ENCODE measurements at regions not wholly inside any gene's neighbourhood (a gene's known extent, or its start where the extent isn't known, plus 50 kb on each side); places are given as distances from the start of the nearest gene placed in this dataset.

DNA sequence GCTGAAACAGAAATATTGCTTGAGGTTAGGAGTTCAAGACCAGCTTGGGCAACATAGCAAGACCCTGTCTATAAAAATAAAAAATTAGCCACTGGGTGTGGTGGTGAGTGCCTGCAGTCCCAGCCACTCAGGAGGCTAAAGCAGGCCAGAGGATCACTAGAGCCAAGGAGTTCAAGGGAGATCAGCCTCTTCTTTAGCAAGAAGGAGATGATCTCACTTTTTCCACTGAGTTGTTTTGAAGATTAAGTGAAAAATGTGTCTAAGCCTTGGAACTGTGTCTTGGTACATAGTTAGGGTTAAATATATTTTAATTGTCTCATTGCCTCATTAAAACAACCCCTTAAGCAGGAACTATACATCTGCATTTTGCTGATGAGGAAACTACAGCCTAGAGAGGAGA lies 279.0 kb upstream of the ZFP64 start:
- no peak for TF ChIP-seq EZH2 (optimal IDR thresholded peaks at IDR 0.05; ENCODE audit: low read depth, low read length)
- no peak for TF ChIP-seq EZH2phosphoT487 (IDR thresholded peaks at IDR 0.05; ENCODE audit: low read length)
- TF ChIP-seq CTCF (IDR thresholded peaks at IDR 0.05; ENCODE audit: low read length), result no peak
- no peaks in the 10 kb centered on the region for H3K9me3 ChIP-seq (replicated peaks; ENCODE audit: insufficient read depth, low read length)
- H4K20me1 ChIP-seq (ENCODE audit: insufficient read depth, low read length), result no peaks in the 10 kb centered on the region
- no peaks in the 10 kb centered on the region for H3K79me2 ChIP-seq (ENCODE audit: low read length)
- no peaks in the 10 kb centered on the region for H3K36me3 ChIP-seq (replicated peaks; ENCODE audit: insufficient read depth, low read length)
- DNase-seq, result no peak
- no peaks in the 10 kb centered on the region for H3K4me1 ChIP-seq (ENCODE audit: low read length)
- no peaks in the 10 kb centered on the region for H3K27me3 ChIP-seq (replicated peaks; ENCODE audit: insufficient read depth, low read length)
- H3K9me2 ChIP-seq (replicated peaks; ENCODE audit: insufficient read depth, low read length), result no peaks in the 10 kb centered on the region
- no peak overlapping the region for H3K9ac ChIP-seq (ENCODE audit: low read length)
- no peak overlapping the region for H3K4me2 ChIP-seq (ENCODE audit: low read depth, low read length)
- no peak overlapping the region for H2AFZ ChIP-seq (ENCODE audit: low read length)
- no peak overlapping the region for H3K27ac ChIP-seq (ENCODE audit: low read length)
- H3K4me3 ChIP-seq (ENCODE audit: low read length), result no peak overlapping the region
- H3F3A ChIP-seq (ENCODE audit: insufficient read depth, low read length), result no peaks in the 10 kb centered on the region

GRCh38 chr20:52469128-52469527 lies 277.5 kb upstream of the ZFP64 start:
- Histone ChIP-seq H3K4me2 (ENCODE audit: low read depth, low read length) (no peak overlapping the region), H3K4me1 (ENCODE audit: low read length) (no peaks in the 10 kb centered on the region), H4K20me1 (ENCODE audit: insufficient read depth, low read length) (no peaks in the 10 kb centered on the region), H3F3A (ENCODE audit: insufficient read depth, low read length) (no peaks in the 10 kb centered on the region), H3K9me2 (replicated peaks; ENCODE audit: insufficient read depth, low read length) (no peaks in the 10 kb centered on the region), H3K27me3 (replicated peaks; ENCODE audit: insufficient read depth, low read length) (no peaks in the 10 kb centered on the region), H3K79me2 (ENCODE audit: low read length) (no peaks in the 10 kb centered on the region), H3K4me3 (ENCODE audit: low read length) (no peak overlapping the region), H3K36me3 (replicated peaks; ENCODE audit: insufficient read depth, low read length) (no peaks in the 10 kb centered on the region), H3K9me3 (replicated peaks; ENCODE audit: insufficient read depth, low read length) (no peaks in the 10 kb centered on the region), H2AFZ (ENCODE audit: low read length) (no peak overlapping the region), H3K9ac (ENCODE audit: low read length) (no peak overlapping the region), H3K27ac (ENCODE audit: low read length) (no peak overlapping the region)
- TF ChIP-seq CTCF (IDR thresholded peaks at IDR 0.05; ENCODE audit: low read length), result no peak
- no peak for DNase-seq

- H3K27ac ChIP-seq (ENCODE audit: low read length), result no peak overlapping the region
- H3K27me3 ChIP-seq (replicated peaks; ENCODE audit: insufficient read depth, low read length), result no peaks in the 10 kb centered on the region
- H3K4me1 ChIP-seq (ENCODE audit: low read length), result no peaks in the 10 kb centered on the region
- no peak overlapping the region for H3K4me2 ChIP-seq (ENCODE audit: low read depth, low read length)
- no peak for DNase-seq
- H3K79me2 ChIP-seq (ENCODE audit: low read length), result no peaks in the 10 kb centered on the region
- no peaks in the 10 kb centered on the region for H4K20me1 ChIP-seq (ENCODE audit: insufficient read depth, low read length)
- H3K9me2 ChIP-seq (replicated peaks; ENCODE audit: insufficient read depth, low read length), result no peaks in the 10 kb centered on the region
- H3K4me3 ChIP-seq (ENCODE audit: low read length), result no peak overlapping the region
- H2AFZ ChIP-seq (ENCODE audit: low read length), result no peak overlapping the region
- no peak overlapping the region for H3K9ac ChIP-seq (ENCODE audit: low read length)
- no peak for TF ChIP-seq EZH2 (optimal IDR thresholded peaks at IDR 0.05; ENCODE audit: low read depth, low read length)
- TF ChIP-seq CTCF (IDR thresholded peaks at IDR 0.05; ENCODE audit: low read length), result no peak
- no peak for TF ChIP-seq EZH2phosphoT487 (IDR thresholded peaks at IDR 0.05; ENCODE audit: low read length)
- no peaks in the 10 kb centered on the region for H3K36me3 ChIP-seq (replicated peaks; ENCODE audit: insufficient read depth, low read length)
- H3F3A ChIP-seq (ENCODE audit: insufficient read depth, low read length), result no peaks in the 10 kb centered on the region
- no peaks in the 10 kb centered on the region for H3K9me3 ChIP-seq (replicated peaks; ENCODE audit: insufficient read depth, low read length)
Observed at GRCh38 chr20:52465991-52466390, 274.4 kb upstream of the ZFP64 start.

GRCh38 chr20:52461582-52461981 lies 270.0 kb upstream of the ZFP64 start:
- no peaks in the 10 kb centered on the region for H3K9me3 ChIP-seq (replicated peaks; ENCODE audit: insufficient read depth, low read length)

More at GRCh38 chr20:52461582-52461981, 270.0 kb upstream of the ZFP64 start:
- H3K79me2 ChIP-seq (ENCODE audit: low read length), result no peaks in the 10 kb centered on the region
- no peak overlapping the region for H3K4me3 ChIP-seq (ENCODE audit: low read length)
- no peak overlapping the region for H3K9ac ChIP-seq (ENCODE audit: low read length)
- no peak overlapping the region for H3K27ac ChIP-seq (ENCODE audit: low read length)
- no peaks in the 10 kb centered on the region for H4K20me1 ChIP-seq (ENCODE audit: insufficient read depth, low read length)
- no peaks in the 10 kb centered on the region for H3K27me3 ChIP-seq (replicated peaks; ENCODE audit: insufficient read depth, low read length)
- no peak for DNase-seq
- no peaks in the 10 kb centered on the region for H3K4me1 ChIP-seq (ENCODE audit: low read length)
- no peaks in the 10 kb centered on the region for H3F3A ChIP-seq (ENCODE audit: insufficient read depth, low read length)
- no peaks in the 10 kb centered on the region for H3K9me2 ChIP-seq (replicated peaks; ENCODE audit: insufficient read depth, low read length)
- TF ChIP-seq CTCF (IDR thresholded peaks at IDR 0.05; ENCODE audit: low read length) (no peak), EZH2phosphoT487 (IDR thresholded peaks at IDR 0.05; ENCODE audit: low read length) (no peak), EZH2 (optimal IDR thresholded peaks at IDR 0.05; ENCODE audit: low read depth, low read length) (no peak)
- H3K36me3 ChIP-seq (replicated peaks; ENCODE audit: insufficient read depth, low read length), result no peaks in the 10 kb centered on the region
- H2AFZ ChIP-seq (ENCODE audit: low read length), result no peak overlapping the region
- H3K4me2 ChIP-seq (ENCODE audit: low read depth, low read length), result no peak overlapping the region

Data from MM.1S (cell line).